GM21825 (cell line): ENCODE measurements at regions not wholly inside any gene's neighbourhood (a gene's known extent, or its start where the extent isn't known, plus 50 kb on each side); places are given as distances from the start of the nearest gene placed in this dataset.
"Not testable (repeated sequence)": the region's sequence is repeated elsewhere in the genome, so short reads cannot be mapped to it uniquely, and the experiment has no call there.

Experiments
- ATAC-seq: cut with Tn5 transposase; IDR thresholded peaks from one replicate; pipeline ENCODE4 v1.9.1; 2021; ENCODE audit warnings: mild to moderate bottlenecking, moderate library complexity; ENCODE audit not compliant: unreplicated experiment

DNA sequence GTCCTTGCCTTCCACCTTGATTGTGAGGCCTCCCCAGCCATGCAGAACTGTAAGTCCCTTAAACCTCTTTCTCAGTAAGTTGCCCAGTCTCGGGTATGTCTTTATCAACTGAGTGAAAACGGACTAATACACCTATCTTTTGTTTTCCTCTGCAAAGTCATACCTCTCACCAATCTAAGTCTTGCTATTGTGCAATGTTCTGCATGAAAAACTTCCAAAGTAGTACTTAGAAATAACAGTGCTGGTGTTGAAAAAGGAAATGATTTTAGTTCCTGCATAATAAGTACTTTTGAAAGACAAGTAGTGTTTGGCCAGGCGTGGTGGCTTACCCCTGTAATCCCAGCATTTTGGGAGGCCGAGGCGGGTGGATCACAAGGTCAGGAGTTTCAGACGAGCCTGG lies 573.5 kb downstream of the ANKRD50 start:
- no peak for ATAC-seq

- no peak for ATAC-seq
These were observed 568.9 kb downstream of the ANKRD50 start for GRCh38 chr4:124143632-124144031.

DNA sequence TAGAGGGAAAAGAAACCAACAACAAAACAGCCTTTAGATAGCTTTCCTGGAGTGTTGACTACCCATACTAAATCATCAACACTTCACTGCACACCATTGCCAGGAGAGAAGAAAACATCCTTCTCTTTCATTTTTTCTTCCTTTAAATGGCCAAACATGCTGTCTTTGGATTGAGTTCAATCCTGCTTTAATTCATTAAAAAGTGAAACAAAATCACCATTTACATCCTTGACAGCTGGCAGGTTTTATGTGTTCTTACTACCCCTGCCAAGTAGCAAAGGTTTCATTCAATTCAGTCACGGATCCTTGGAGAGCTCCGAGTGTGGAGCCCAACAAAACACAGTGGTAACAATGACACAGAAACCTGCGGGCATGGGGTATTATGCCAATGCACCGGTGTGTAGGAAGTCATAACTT lies 568.3 kb downstream of the ANKRD50 start:
- ATAC-seq = no peak

DNA sequence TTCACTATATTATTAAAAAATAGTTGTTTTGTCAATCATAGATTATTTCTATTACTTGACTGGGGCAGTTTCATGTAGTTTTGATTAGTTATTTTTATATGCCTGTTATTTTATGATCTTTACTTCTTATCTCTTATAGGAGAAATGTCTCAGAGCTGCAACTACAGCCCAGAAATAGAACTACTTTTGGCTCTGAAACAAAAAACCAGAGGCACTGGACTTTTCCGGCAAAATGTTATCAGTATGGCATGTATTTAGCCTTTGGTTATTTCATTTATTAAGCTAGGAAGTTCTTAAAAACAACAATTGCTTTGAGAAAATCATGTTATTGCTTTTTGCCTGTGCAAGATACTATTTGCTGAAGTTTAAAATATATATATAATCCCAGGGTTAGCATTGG lies 566.5 kb downstream of the ANKRD50 start:
- ATAC-seq = no peak

- ATAC-seq = no peak
These were observed 561.5 kb downstream of the ANKRD50 start for GRCh38 chr4:124151031-124151430.

DNA sequence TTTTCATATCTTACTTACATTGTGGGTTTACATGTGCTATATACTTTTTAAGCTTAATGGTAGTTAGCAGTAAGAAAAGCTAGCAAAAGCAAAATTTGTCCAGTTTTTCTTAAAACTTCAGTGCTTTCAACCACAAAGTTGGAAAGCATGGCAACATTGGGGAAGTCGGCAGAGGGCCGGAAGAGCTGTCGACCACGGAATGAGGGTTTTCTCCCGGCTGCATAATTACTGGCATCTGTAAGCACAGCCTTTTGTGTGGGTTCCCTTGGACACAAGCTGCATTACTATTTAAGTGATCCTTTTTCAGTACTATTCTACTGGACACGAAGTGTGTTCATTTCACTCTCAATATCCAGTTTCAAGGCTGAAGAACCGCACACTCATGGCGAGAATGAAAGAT lies 560.4 kb downstream of the ANKRD50 start:
- ATAC-seq = no peak

DNA sequence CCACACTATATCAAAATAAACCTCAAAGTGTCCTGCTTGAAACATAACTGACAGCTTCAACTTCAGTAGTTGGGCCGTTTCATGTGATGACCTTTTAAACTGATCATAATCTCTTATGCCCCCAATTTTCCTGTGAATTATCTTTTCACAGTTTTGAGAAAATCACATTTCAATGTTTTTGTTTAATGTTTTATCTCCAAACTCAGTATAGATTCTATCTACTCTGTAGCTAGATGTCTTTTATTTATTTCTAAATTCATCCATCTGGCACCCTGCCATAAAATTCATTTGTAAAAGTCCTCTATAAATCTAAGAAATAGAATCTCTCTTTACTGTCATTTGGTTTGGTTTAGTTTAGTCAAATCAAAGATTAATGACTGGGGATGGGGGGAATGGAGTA lies 557.3 kb downstream of the ANKRD50 start:
- ATAC-seq = no peak

DNA sequence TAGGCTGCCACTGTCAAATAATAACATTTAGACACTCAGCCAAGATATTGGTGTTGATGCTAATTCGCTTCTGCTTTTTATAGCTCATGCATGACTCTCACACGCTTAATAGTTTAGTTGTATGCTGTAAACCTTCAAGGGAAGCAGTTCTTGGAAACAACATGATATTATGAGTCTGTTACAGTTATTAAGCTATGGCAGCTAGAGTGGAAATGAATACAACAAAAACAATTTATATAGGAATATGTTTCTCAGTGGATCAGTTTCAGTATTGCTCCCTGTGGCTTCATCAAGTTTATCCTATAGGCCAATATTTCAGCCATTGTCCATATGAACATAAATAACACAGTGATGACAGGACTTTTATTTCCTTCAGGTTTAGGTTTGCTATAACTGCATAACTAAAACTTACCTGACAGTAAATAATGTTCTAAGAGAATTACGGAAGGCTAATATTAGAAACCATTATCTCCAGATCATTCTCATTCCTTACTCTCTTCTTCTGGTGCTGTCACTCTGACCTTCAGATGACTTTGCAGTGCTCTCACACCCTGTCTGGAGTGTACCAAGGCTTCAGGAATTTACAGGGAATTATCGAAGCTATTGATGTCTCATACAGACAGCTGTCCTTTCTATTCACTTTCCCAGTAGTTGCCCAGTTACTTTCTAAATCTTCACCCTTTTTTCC lies 555.0 kb downstream of the ANKRD50 start:
- ATAC-seq = no peak

DNA sequence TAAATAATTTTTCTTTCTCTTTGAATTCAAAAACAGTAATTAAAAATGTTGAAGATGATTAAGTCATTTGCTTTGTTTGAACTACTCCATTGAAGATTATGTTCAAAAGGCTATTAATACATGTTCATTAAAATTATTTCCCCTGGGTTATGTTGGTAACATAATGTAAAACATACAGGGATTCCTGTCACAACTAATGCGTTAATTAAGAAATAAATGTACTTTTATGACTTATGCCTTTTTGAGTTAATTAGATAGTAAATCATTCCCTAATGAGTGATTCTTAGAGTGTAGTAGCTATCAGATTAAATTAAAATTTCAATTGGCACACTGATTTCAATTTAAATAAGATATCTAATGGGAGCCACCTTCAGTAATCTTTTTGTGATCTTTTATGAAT lies 549.1 kb downstream of the ANKRD50 start:
- ATAC-seq = no peak

- no peak for ATAC-seq
These were observed 544.9 kb downstream of the ANKRD50 start for GRCh38 chr4:124167602-124168001.

DNA sequence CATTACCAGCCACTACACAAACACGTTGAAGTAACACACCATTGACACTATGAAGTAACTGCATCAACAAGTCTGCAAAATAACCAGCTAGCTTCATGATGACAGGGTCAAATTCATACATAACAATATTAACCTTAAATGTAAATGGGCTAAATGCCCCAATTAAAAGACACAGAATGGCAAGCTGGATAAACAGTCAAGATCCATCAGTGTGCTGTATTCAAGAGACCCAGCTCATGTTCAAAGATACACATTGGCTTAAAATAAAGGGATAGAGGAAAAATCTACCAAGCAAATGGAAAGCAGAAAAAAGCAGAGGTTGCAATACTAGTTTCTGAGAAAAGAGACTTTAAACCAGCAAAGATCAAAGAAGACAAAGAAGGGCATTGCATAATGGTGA lies 543.0 kb downstream of the ANKRD50 start:
- not testable (repeated sequence) for ATAC-seq

DNA sequence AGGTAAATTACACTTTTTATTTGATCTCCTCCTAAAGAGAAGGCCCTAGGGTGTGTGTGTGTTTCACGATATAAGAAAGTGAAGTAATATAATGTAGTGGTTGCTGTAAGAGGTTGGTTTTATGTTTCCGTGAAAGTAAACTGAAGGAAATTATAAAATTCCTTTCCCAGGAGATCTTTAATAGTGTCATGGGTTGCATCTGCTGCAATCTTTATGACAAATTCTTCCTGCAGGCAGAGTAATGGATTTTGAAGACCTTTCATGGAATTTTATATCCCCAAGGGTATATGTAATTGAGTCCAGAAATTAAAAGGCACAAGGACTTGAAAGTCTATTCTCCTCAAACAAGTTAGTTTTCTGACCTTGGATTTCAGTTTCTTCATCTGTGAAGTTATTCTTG lies 538.6 kb downstream of the ANKRD50 start:
- no peak for ATAC-seq

DNA sequence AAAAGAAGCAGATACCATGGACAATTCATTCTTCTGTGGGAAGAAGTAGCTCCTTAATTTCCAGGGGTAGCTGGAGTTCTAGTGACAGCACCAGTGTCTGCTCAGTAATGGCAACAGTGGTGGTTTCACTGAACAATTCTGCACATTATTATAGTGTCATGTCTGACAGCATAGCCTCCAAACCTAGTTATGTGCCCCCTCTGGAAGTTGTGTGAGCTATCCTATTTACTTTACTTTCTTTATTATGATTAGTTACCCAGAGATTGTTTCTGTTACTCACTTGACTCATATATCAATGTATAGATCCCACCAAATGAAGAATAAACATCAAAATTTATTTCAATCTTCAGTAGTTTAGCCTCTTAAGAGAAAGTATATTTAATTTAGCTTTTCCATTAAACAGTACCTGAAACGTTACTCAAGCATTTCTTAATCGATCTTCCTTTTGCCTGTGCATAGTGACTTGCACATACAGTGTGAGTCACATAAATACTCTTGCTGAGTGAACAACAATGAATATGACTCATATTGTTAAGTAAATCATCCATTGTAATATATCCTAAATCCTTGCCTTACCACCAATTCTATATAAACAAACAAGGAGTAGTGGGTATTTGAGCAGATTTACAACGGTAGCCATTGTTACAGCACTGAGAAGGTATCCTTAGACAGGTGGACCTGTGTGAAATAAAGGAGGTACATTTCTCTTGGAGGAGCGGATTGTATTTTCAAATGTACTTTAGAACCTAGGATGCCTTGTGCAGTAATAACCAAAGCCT lies 534.7 kb downstream of the ANKRD50 start:
- ATAC-seq = no peak

DNA sequence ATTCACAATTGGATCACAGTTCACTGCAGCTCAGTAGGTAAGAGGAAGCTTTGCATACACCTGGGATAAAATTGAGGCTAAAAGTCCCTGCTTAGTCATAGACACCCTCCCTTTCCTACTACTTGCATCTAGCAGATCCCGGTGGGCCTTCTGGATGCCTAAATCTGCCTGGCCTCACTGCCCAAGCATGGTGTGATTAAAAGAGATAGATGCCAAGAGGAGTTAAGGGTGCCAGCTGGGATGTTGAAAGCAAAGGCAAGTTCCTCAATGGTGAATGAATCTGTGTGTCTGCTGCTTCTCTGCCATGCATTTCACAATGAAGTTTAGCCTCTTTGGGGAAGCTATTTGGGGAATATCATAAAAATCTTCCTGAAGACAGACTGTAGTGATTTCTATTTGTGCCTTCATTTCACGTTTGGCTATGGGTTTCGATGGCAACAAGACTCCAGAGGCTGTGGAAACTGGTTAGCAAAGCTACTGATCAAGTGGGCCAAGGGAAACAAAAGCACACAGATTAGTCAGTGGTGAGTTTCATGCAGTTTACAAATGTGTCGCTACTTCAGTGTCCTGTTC lies 534.0 kb downstream of the ANKRD50 start:
- no peak for ATAC-seq

GRCh38 chr4:124179506-124180186 lies 532.9 kb downstream of the ANKRD50 start:
- ATAC-seq = no peak

- no peak for ATAC-seq
These were observed 531.5 kb downstream of the ANKRD50 start for GRCh38 chr4:124181039-124181438.

GRCh38 chr4:124183231-124183630 lies 529.3 kb downstream of the ANKRD50 start:
- ATAC-seq = no peak

DNA sequence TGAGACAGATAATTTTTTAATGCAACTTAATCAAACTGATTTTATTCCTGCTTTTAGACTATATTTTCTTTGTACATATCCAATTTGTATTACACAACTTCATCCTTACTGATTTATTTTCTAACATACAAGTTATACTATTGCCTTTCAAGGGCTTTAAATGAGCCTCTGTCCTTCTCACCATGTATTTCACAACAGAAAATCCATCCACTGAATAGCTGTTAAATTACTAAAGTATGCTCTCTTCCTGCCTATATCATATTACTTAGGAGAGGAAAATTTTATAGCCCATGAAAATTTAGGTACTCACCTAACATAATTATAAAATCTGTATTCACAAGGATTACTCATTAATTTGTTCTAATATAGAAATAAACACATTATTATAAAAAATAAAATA lies 528.6 kb downstream of the ANKRD50 start:
- no peak for ATAC-seq

DNA sequence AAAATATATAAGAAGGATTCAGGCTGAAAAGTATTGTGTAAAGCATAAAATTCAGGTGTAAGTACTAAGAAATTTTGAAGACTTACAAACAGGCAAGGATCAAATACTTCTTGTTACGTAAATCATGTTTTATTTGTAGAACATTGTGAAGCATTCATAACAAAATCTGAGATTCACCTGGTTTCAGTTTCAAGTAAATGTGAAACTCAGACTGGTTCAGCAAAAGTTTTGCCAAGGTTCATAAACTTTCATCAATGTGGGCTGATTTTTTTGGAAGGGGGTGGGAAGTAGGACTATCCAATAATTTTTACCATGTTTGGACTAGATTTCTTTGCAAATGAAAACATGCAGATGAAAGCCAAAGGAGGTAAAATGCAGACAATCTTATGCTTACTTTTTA lies 527.7 kb downstream of the ANKRD50 start:
- no peak for ATAC-seq

- ATAC-seq = no peak
These were observed 523.9 kb downstream of the ANKRD50 start for GRCh38 chr4:124188595-124188994.

- ATAC-seq = no peak
These were observed 523.0 kb downstream of the ANKRD50 start for GRCh38 chr4:124189545-124189944.

GRCh38 chr4:124191329-124191728 lies 521.2 kb downstream of the ANKRD50 start:
- no peak for ATAC-seq
